Neural progenitor cell (in vitro differentiated cells): ENCODE measurements at regions not wholly inside any gene's neighbourhood (a gene's known extent, or its start where the extent isn't known, plus 50 kb on each side); places are given as distances from the start of the nearest gene placed in this dataset.

Experiments
- DNase-seq: peaks from one replicate; pipeline ENCODE4 v3.0.0-alpha.2; 2016; ENCODE audit warnings: low spot score
- H2AFZ ChIP-seq: fragments of 200-600 bp; sonication (generic); replicated peaks from 2 replicates; pipeline ENCODE4 v1.6.1; 2016; ENCODE audit warnings: antibody characterized with exemption
- H3F3A ChIP-seq: fragments of 200-600 bp; sonication (generic); 2 replicates; pipeline ENCODE4 v1.6.1; 2016; ENCODE audit warnings: antibody characterized with exemption, low read depth
- H3K27ac ChIP-seq: fragments of 200-600 bp; sonication (generic); 2 replicates; pipeline ENCODE4 v1.5.1; 2016; ENCODE audit warnings: mild to moderate bottlenecking
- H3K27me3 ChIP-seq: fragments of 200-600 bp; sonication (generic); 2 replicates; pipeline ENCODE4 v1.6.1; 2016; ENCODE audit warnings: mild to moderate bottlenecking, moderate library complexity
- H3K36me3 ChIP-seq: fragments of 200-600 bp; sonication (generic); 2 replicates; pipeline ENCODE4 v1.5.1; 2016
- H3K4me1 ChIP-seq: fragments of 200-600 bp; sonication (generic); 2 replicates; pipeline ENCODE4 v1.6.1; 2016; ENCODE audit warnings: mixed run types
- H3K4me2 ChIP-seq: fragments of 200-600 bp; sonication (generic); 2 replicates; pipeline ENCODE4 v1.6.1; 2016
- H3K4me3 ChIP-seq: fragments of 200-600 bp; sonication (generic); 2 replicates; pipeline ENCODE4 v1.5.1; 2016
- H3K79me2 ChIP-seq: fragments of 200-600 bp; sonication (generic); 2 replicates; pipeline ENCODE4 v1.6.1; 2016; ENCODE audit warnings: low read depth
- H3K9ac ChIP-seq: fragments of 200-600 bp; sonication (generic); 2 replicates; pipeline ENCODE4 v1.6.1; 2016
- H3K9me3 ChIP-seq: fragments of 200-600 bp; sonication (generic); 2 replicates; pipeline ENCODE4 v1.5.1; 2016; ENCODE audit warnings: low read depth
- H4K20me1 ChIP-seq: fragments of 200-600 bp; sonication (generic); 2 replicates; pipeline ENCODE4 v1.6.1; 2016; ENCODE audit warnings: low read depth
- H3K27ac Mint-ChIP-seq: 3 replicates; pipeline ENCODE4 v1.8.0; 2021; ENCODE audit warnings: mixed read lengths
- H3K27me3 Mint-ChIP-seq: 2 replicates; pipeline ENCODE4 v1.8.0; 2022; ENCODE audit warnings: low read depth, mild to moderate bottlenecking, inconsistent platforms, moderate library complexity, mixed read lengths; ENCODE audit not compliant: insufficient read depth
- H3K36me3 Mint-ChIP-seq: 3 replicates; pipeline ENCODE4 v1.8.0; 2021; ENCODE audit warnings: mixed read lengths
- H3K4me1 Mint-ChIP-seq: 3 replicates; pipeline ENCODE4 v1.8.0; 2021; ENCODE audit warnings: mixed read lengths
- H3K4me3 Mint-ChIP-seq: 3 replicates; pipeline ENCODE4 v1.8.0; 2021; ENCODE audit warnings: mild to moderate bottlenecking, moderate library complexity, mixed read lengths
- H3K9me3 Mint-ChIP-seq: 3 replicates; pipeline ENCODE4 v1.8.0; 2020; ENCODE audit warnings: mixed read lengths
- EZH2 ChIP-seq: fragments of 200-600 bp; sonication (generic); IDR thresholded peaks from 2 replicates; pipeline ENCODE4 v1.6.1; 2017; ENCODE audit warnings: antibody characterized with exemption, mild to moderate bottlenecking, moderate library complexity
- EZH2phosphoT487 ChIP-seq: fragments of 200-600 bp; sonication (generic); IDR thresholded peaks from 2 replicates; pipeline ENCODE4 v1.6.1; 2017; ENCODE audit warnings: antibody characterized with exemption
- TF ChIP-seq, protein P1 (sequence below): fragments of 200-600 bp; sonication (generic); IDR thresholded peaks from 2 replicates; pipeline ENCODE4 v1.5.1; 2017; ENCODE audit warnings: antibody characterized with exemption, mild to moderate bottlenecking

DNA sequence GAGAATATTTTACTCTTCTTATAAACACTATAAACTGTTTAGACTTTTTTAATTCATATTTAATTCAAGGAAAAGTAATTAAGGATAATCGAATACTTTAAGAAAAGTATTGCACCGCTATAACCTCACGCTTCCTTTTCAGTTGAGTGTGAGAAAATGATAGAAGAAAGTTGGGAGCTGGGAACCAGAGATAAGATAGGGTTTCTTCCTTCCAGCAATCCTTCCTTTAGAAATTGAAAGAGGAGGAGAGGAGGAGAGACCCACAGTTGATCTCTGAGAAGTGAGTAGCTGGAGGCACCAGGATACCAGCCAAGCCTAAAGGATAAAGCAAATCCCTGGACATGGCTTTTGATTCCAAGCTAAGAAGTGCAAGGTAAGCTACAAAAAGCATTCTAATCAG, 242.3 kb upstream of the NOCT start:
- TF ChIP-seq, protein P1, sequence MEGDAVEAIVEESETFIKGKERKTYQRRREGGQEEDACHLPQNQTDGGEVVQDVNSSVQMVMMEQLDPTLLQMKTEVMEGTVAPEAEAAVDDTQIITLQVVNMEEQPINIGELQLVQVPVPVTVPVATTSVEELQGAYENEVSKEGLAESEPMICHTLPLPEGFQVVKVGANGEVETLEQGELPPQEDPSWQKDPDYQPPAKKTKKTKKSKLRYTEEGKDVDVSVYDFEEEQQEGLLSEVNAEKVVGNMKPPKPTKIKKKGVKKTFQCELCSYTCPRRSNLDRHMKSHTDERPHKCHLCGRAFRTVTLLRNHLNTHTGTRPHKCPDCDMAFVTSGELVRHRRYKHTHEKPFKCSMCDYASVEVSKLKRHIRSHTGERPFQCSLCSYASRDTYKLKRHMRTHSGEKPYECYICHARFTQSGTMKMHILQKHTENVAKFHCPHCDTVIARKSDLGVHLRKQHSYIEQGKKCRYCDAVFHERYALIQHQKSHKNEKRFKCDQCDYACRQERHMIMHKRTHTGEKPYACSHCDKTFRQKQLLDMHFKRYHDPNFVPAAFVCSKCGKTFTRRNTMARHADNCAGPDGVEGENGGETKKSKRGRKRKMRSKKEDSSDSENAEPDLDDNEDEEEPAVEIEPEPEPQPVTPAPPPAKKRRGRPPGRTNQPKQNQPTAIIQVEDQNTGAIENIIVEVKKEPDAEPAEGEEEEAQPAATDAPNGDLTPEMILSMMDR = no peak
- no peak for TF ChIP-seq EZH2
- no peak for TF ChIP-seq EZH2phosphoT487
- Mint-ChIP-seq H3K9me3 (no peaks in the 10 kb centered on the region), H3K27ac (no peak overlapping the region), H3K4me1 (peaks cover 8% of the 10 kb centered on the region), H3K4me3 (no peak overlapping the region), H3K27me3 (no peaks in the 10 kb centered on the region), H3K36me3 (no peaks in the 10 kb centered on the region)
- no peaks in the 10 kb centered on the region for H3K9me3 ChIP-seq
- H3K36me3 ChIP-seq = no peaks in the 10 kb centered on the region
- no peak overlapping the region for H2AFZ ChIP-seq
- no peak for DNase-seq
- H4K20me1 ChIP-seq = no peaks in the 10 kb centered on the region
- H3F3A ChIP-seq = no peaks in the 10 kb centered on the region
- H3K79me2 ChIP-seq = no peaks in the 10 kb centered on the region
- no peak overlapping the region for H3K4me3 ChIP-seq
- H3K9ac ChIP-seq = no peak overlapping the region
- H3K27me3 ChIP-seq = no peaks in the 10 kb centered on the region
- H3K4me2 ChIP-seq = no peak overlapping the region
- peaks cover 16% of the 10 kb centered on the region for H3K4me1 ChIP-seq
- H3K27ac ChIP-seq = no peak overlapping the region

DNA sequence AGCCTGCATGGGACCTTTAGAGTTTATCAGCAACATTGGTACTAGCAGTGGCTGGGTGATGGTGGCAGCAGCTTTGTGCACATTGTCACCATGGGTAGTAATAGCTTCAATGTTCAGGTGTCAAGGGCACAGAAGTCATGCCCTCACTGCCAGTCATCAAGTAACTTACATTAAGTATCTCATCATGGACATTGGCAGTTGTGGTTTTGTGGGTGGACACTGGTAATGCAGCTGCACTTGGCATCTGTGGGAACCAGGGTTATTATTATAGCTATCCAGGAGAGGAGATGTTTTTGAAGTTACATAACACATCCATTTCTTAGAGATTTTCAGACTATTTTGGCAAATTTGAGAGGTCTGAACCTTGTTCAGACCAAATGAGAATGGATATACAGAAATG, 243.2 kb upstream of the NOCT start:
- Histone ChIP-seq H3K4me3 (no peak overlapping the region), H3F3A (no peaks in the 10 kb centered on the region), H3K9me3 (no peaks in the 10 kb centered on the region), H4K20me1 (no peaks in the 10 kb centered on the region), H2AFZ (no peak overlapping the region), H3K4me2 (no peak overlapping the region), H3K27me3 (no peaks in the 10 kb centered on the region), H3K27ac (no peak overlapping the region), H3K36me3 (no peaks in the 10 kb centered on the region), H3K79me2 (no peaks in the 10 kb centered on the region), H3K4me1 (peaks cover 16% of the 10 kb centered on the region), H3K9ac (no peak overlapping the region)
- no peak for TF ChIP-seq EZH2phosphoT487
- TF ChIP-seq, protein P1 = no peak
- no peak for TF ChIP-seq EZH2
- no peaks in the 10 kb centered on the region for H3K9me3 Mint-ChIP-seq
- peaks cover 8% of the 10 kb centered on the region for H3K4me1 Mint-ChIP-seq
- H3K4me3 Mint-ChIP-seq = no peak overlapping the region
- no peak for DNase-seq
- no peak overlapping the region for H3K27ac Mint-ChIP-seq
- H3K36me3 Mint-ChIP-seq = no peaks in the 10 kb centered on the region
- H3K27me3 Mint-ChIP-seq = no peaks in the 10 kb centered on the region

DNA sequence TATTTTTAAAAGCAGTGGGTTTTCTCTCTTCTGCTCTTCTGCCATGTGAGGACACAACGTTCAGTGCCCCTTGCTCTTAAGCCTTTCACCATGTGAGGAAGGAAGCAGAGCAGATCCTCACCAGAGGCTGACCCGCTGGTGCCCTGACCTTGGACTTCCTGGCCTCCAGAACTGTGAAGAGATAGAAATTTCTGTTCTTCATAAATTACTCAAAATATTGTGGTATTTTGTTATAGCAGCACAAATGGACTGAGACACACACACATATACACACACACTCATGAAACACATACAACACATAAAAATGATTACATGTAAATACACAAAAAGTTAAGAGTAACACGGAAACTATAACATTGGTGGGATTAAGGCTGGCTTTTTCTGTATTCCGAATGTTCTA, 244.8 kb upstream of the NOCT start:
- Mint-ChIP-seq H3K27me3 (no peaks in the 10 kb centered on the region), H3K36me3 (no peaks in the 10 kb centered on the region), H3K4me1 (peaks cover 6% of the 10 kb centered on the region), H3K4me3 (no peak overlapping the region), H3K9me3 (no peaks in the 10 kb centered on the region), H3K27ac (no peak overlapping the region)
- H3K4me1 ChIP-seq = peaks cover 14% of the 10 kb centered on the region
- H2AFZ ChIP-seq = no peak overlapping the region
- no peaks in the 10 kb centered on the region for H3F3A ChIP-seq
- H3K27me3 ChIP-seq = no peaks in the 10 kb centered on the region
- no peak overlapping the region for H3K4me3 ChIP-seq
- H3K79me2 ChIP-seq = no peaks in the 10 kb centered on the region
- H3K9me3 ChIP-seq = no peaks in the 10 kb centered on the region
- H3K4me2 ChIP-seq = no peak overlapping the region
- DNase-seq = no peak
- H3K9ac ChIP-seq = no peak overlapping the region
- no peaks in the 10 kb centered on the region for H4K20me1 ChIP-seq
- no peaks in the 10 kb centered on the region for H3K36me3 ChIP-seq
- TF ChIP-seq, protein P1 = no peak
- TF ChIP-seq EZH2 = no peak
- TF ChIP-seq EZH2phosphoT487 = no peak
- no peak overlapping the region for H3K27ac ChIP-seq

DNA sequence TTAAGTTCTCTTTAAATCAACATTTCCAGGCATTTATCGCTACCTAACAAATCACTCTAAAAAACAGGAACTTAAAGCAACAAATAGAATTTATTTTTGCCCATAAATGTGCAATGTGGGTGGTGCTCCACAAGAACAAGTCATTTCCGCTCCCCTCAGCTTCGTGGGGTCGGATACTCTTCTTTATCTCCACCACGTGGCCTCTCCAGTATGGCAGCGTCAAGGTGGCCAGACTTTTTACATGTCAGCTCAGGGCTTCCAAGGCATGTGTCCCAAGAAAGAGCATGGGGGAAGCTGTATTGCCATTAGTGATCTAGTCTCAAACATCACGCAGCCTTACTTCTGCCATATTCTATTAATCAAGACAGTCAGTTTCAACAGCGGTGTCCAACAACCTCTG, 249.2 kb upstream of the NOCT start:
- no peak overlapping the region for H2AFZ ChIP-seq
- TF ChIP-seq, protein P1 = no peak
- TF ChIP-seq EZH2phosphoT487 = no peak
- no peak for TF ChIP-seq EZH2
- H3K36me3 ChIP-seq = no peaks in the 10 kb centered on the region
- H3K4me1 ChIP-seq = no peaks in the 10 kb centered on the region
- H3K27me3 Mint-ChIP-seq = peaks cover 3% of the 10 kb centered on the region
- no peak for DNase-seq
- no peak overlapping the region for H3K4me3 Mint-ChIP-seq
- H3K4me3 ChIP-seq = no peak overlapping the region
- no peaks in the 10 kb centered on the region for H3K36me3 Mint-ChIP-seq
- H3K27ac ChIP-seq = no peak overlapping the region
- no peaks in the 10 kb centered on the region for H3K79me2 ChIP-seq
- no peaks in the 10 kb centered on the region for H3K4me1 Mint-ChIP-seq
- H3K27me3 ChIP-seq = no peaks in the 10 kb centered on the region
- no peaks in the 10 kb centered on the region for H3F3A ChIP-seq
- no peaks in the 10 kb centered on the region for H3K9me3 Mint-ChIP-seq
- no peaks in the 10 kb centered on the region for H4K20me1 ChIP-seq
- H3K9ac ChIP-seq = no peak overlapping the region
- no peaks in the 10 kb centered on the region for H3K9me3 ChIP-seq
- H3K4me2 ChIP-seq = no peak overlapping the region
- H3K27ac Mint-ChIP-seq = no peak overlapping the region
